ENCODE measurements at regions not wholly inside any gene's neighbourhood (a gene's known extent, or its start where the extent isn't known, plus 50 kb on each side); places are given as distances from the start of the nearest gene placed in this dataset.

- Histone ChIP-seq H3K79me2 (ENCODE audit: insufficient read depth, low read length) (no peaks in the 10 kb centered on the region), H3K9ac (ENCODE audit: low read depth, low read length, poor library complexity, severe bottlenecking) (no peak overlapping the region), H3K4me3 (ENCODE audit: low read length, poor library complexity, severe bottlenecking) (no peak overlapping the region), H4K20me1 (ENCODE audit: insufficient read depth, low read length, poor library complexity, severe bottlenecking) (no peaks in the 10 kb centered on the region), H3F3A (ENCODE audit: low read depth) (no peaks in the 10 kb centered on the region), H2AFZ (ENCODE audit: low read length) (no peak overlapping the region), H3K9me3 (ENCODE audit: insufficient read depth, low read depth, low read length) (no peaks in the 10 kb centered on the region), H3K4me1 (ENCODE audit: insufficient read depth, low read length, poor library complexity, severe bottlenecking) (peaks cover 3% of the 10 kb centered on the region), H3K9me2 (replicated peaks; ENCODE audit: low read depth, low read length) (no peaks in the 10 kb centered on the region), H3K36me3 (ENCODE audit: insufficient read depth, low read length) (no peaks in the 10 kb centered on the region), H3K27me3 (ENCODE audit: insufficient read depth, low read length, poor library complexity, severe bottlenecking) (no peaks in the 10 kb centered on the region), H3K4me2 (ENCODE audit: low read depth, low read length, poor library complexity, severe bottlenecking) (no peak overlapping the region)
- TF ChIP-seq CTCF (conservative IDR thresholded peaks at IDR 0.05; ENCODE audit: low read length), result no peak
- no peak for TF ChIP-seq EZH2phosphoT487 (IDR thresholded peaks at IDR 0.05; ENCODE audit: borderline replicate concordance)
Observed at GRCh38 chrX:13115146-13115855, 70.9 kb upstream of the FAM9C start.

- no peaks in the 10 kb centered on the region for H3K9me2 ChIP-seq (replicated peaks; ENCODE audit: low read depth, low read length)
- no peaks in the 10 kb centered on the region for H4K20me1 ChIP-seq (ENCODE audit: insufficient read depth, low read length, poor library complexity, severe bottlenecking)
- peaks cover 3% of the 10 kb centered on the region for H3K4me1 ChIP-seq (ENCODE audit: insufficient read depth, low read length, poor library complexity, severe bottlenecking)
- TF ChIP-seq EZH2phosphoT487 (IDR thresholded peaks at IDR 0.05; ENCODE audit: borderline replicate concordance) (no peak), CTCF (conservative IDR thresholded peaks at IDR 0.05; ENCODE audit: low read length) (no peak)
- H3K9ac ChIP-seq (ENCODE audit: low read depth, low read length, poor library complexity, severe bottlenecking), result no peak overlapping the region
- no peaks in the 10 kb centered on the region for H3K9me3 ChIP-seq (ENCODE audit: insufficient read depth, low read depth, low read length)
- no peak overlapping the region for H3K4me2 ChIP-seq (ENCODE audit: low read depth, low read length, poor library complexity, severe bottlenecking)
- H3K36me3 ChIP-seq (ENCODE audit: insufficient read depth, low read length), result no peaks in the 10 kb centered on the region
- no peak overlapping the region for H2AFZ ChIP-seq (ENCODE audit: low read length)
- H3K27me3 ChIP-seq (ENCODE audit: insufficient read depth, low read length, poor library complexity, severe bottlenecking), result no peaks in the 10 kb centered on the region
- no peaks in the 10 kb centered on the region for H3K79me2 ChIP-seq (ENCODE audit: insufficient read depth, low read length)
- H3K4me3 ChIP-seq (ENCODE audit: low read length, poor library complexity, severe bottlenecking), result no peak overlapping the region
- no peaks in the 10 kb centered on the region for H3F3A ChIP-seq (ENCODE audit: low read depth)
Observed at GRCh38 chrX:13112499-13112898, 68.1 kb upstream of the FAM9C start.

GRCh38 chrX:13110433-13111324, 66.3 kb upstream of the FAM9C start:
- no peaks in the 10 kb centered on the region for H3K9me2 ChIP-seq (replicated peaks; ENCODE audit: low read depth, low read length)
- H3K36me3 ChIP-seq (ENCODE audit: insufficient read depth, low read length), result no peaks in the 10 kb centered on the region
- H3K9me3 ChIP-seq (ENCODE audit: insufficient read depth, low read depth, low read length), result no peaks in the 10 kb centered on the region
- no peaks in the 10 kb centered on the region for H3K27me3 ChIP-seq (ENCODE audit: insufficient read depth, low read length, poor library complexity, severe bottlenecking)
- H2AFZ ChIP-seq (ENCODE audit: low read length), result no peak overlapping the region
- no peaks in the 10 kb centered on the region for H4K20me1 ChIP-seq (ENCODE audit: insufficient read depth, low read length, poor library complexity, severe bottlenecking)
- H3K9ac ChIP-seq (ENCODE audit: low read depth, low read length, poor library complexity, severe bottlenecking), result no peak overlapping the region
- H3K4me2 ChIP-seq (ENCODE audit: low read depth, low read length, poor library complexity, severe bottlenecking), result no peak overlapping the region
- H3K4me1 ChIP-seq (ENCODE audit: insufficient read depth, low read length, poor library complexity, severe bottlenecking), result peaks cover 2% of the 10 kb centered on the region
- H3F3A ChIP-seq (ENCODE audit: low read depth), result no peaks in the 10 kb centered on the region
- H3K79me2 ChIP-seq (ENCODE audit: insufficient read depth, low read length), result no peaks in the 10 kb centered on the region
- no peak for TF ChIP-seq EZH2phosphoT487 (IDR thresholded peaks at IDR 0.05; ENCODE audit: borderline replicate concordance)
- no peak for TF ChIP-seq CTCF (conservative IDR thresholded peaks at IDR 0.05; ENCODE audit: low read length)
- H3K4me3 ChIP-seq (ENCODE audit: low read length, poor library complexity, severe bottlenecking), result no peak overlapping the region

All from Loucy (cell line).